ENCODE measurements at regions not wholly inside any gene's neighbourhood (a gene's known extent, or its start where the extent isn't known, plus 50 kb on each side); places are given as distances from the start of the nearest gene placed in this dataset.

DNA sequence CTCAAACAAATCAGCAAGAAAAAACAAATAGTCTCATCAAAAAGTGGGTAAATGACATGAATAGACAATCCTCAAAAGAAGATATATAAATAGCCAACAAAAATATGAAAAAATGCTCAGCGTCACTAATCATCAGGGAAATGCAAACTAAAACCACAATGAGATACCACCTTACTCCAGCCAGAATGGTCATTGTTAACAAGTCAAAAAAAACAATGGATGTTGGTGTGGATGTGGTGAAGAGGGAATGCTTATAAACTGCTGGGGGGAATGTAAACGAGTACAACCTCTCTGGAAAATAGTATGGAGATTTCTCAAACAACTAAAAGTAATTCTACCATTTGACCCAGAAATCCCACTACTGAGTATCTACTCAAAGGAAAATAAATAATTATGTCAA, 239.2 kb upstream of the RFC3 start:
- Histone ChIP-seq H3K27me3 (ENCODE audit: control insufficient read depth, insufficient read depth, low read length) (no peaks in the 10 kb centered on the region), H3K4me1 (ENCODE audit: control insufficient read depth, insufficient read depth, low read length) (no peaks in the 10 kb centered on the region), H3K36me3 (ENCODE audit: control insufficient read depth, insufficient read depth, low read length) (no peaks in the 10 kb centered on the region), H3K27ac (ENCODE audit: low read length) (no peak overlapping the region), H3K4me3 (ENCODE audit: low read length) (no peak overlapping the region), H3K9me3 (ENCODE audit: control insufficient read depth, insufficient read depth, low read length) (no peaks in the 10 kb centered on the region)
- DNase-seq (ENCODE audit: low read depth, low spot score) = no peak
- no CpG with 5 or more reads among the region's 2 CpGs for WGBS (ENCODE audit: insufficient coverage, insufficient read length)

DNA sequence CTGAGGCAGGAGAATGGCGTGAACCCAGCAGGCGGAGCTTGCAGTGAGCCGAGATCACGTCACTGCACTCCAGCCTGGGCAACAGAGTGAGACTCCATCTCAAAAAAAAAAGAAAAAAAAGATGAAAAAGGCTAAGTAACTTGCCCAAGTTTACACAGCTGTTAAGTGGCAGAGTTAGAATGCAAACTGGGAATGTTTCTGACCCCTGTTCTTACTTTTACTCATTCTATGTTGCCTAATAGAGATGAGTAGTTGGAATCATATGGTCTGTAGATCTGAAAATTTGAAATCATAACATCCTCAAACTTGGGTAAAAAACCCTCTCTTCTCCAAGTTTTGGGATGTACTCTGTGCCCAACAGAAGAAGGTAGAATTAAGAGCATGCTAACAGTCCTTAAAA, 235.8 kb upstream of the RFC3 start:
- Histone ChIP-seq H3K36me3 (ENCODE audit: control insufficient read depth, insufficient read depth, low read length) (no peaks in the 10 kb centered on the region), H3K27ac (ENCODE audit: low read length) (no peak overlapping the region), H3K4me1 (ENCODE audit: control insufficient read depth, insufficient read depth, low read length) (no peaks in the 10 kb centered on the region), H3K27me3 (ENCODE audit: control insufficient read depth, insufficient read depth, low read length) (no peaks in the 10 kb centered on the region), H3K4me3 (ENCODE audit: low read length) (no peak overlapping the region), H3K9me3 (ENCODE audit: control insufficient read depth, insufficient read depth, low read length) (no peaks in the 10 kb centered on the region)
- no CpG with 5 or more reads among the region's 4 CpGs for WGBS (ENCODE audit: insufficient coverage, insufficient read length)
- no peak for DNase-seq (ENCODE audit: low read depth, low spot score)

DNA sequence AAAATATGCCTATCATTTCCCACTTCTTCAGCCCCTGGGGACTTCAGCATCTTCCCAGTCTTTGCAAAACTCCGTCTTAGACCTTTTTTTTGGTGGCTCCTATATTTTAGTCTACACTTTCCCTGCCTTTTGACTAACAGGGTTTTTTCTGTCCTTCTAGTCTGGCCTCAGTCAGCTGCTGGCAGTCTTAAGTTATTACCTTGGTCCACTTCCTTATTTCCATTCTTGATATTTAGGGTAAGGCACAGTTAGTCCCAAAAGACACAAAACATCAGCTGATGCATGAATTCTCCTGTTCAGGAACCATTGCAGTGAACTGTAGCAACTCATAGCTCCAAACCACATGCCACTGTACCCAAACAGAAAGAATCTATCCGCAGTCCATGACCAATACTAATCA, 234.6 kb upstream of the RFC3 start:
- WGBS (ENCODE audit: insufficient coverage, insufficient read length) = no CpG with 5 or more reads among the region's 2 CpGs
- H3K4me3 ChIP-seq (ENCODE audit: low read length) = no peak overlapping the region

DNA sequence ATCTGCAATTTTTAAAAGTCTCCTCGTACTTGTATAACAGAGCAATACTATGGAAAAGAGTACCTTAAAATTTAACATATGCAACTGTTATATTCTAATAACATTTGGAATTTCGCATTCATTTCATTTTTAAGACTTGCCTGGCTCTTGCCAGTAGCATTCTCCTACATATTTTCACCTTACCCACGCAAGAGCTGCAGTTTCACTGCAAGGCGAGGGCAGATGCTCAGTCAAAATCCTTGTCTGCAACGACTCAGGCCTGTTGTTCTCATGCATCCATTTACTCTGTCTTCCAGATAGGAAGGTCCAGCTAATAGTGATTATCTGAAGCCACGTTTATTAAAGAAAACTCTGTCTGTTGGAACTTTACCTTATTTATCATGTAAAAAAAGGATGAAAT, 227.0 kb upstream of the RFC3 start:
- no peak for DNase-seq (ENCODE audit: low read depth, low spot score)
- WGBS (ENCODE audit: insufficient coverage, insufficient read length) = no CpG with 5 or more reads among the region's 6 CpGs
- H3K36me3 ChIP-seq (ENCODE audit: control insufficient read depth, insufficient read depth, low read length) = no peaks in the 10 kb centered on the region
- no peaks in the 10 kb centered on the region for H3K27me3 ChIP-seq (ENCODE audit: control insufficient read depth, insufficient read depth, low read length)
- no peaks in the 10 kb centered on the region for H3K9me3 ChIP-seq (ENCODE audit: control insufficient read depth, insufficient read depth, low read length)
- no peak overlapping the region for H3K4me3 ChIP-seq (ENCODE audit: low read length)
- no peak overlapping the region for H3K27ac ChIP-seq (ENCODE audit: low read length)
- H3K4me1 ChIP-seq (ENCODE audit: control insufficient read depth, insufficient read depth, low read length) = no peaks in the 10 kb centered on the region

More for the DNA sequence above, 234.6 kb upstream of the RFC3 start:
- no peaks in the 10 kb centered on the region for H3K36me3 ChIP-seq (ENCODE audit: control insufficient read depth, insufficient read depth, low read length)
- H3K4me1 ChIP-seq (ENCODE audit: control insufficient read depth, insufficient read depth, low read length) = no peaks in the 10 kb centered on the region
- no peaks in the 10 kb centered on the region for H3K9me3 ChIP-seq (ENCODE audit: control insufficient read depth, insufficient read depth, low read length)
- DNase-seq (ENCODE audit: low read depth, low spot score) = no peak
- no peak overlapping the region for H3K27ac ChIP-seq (ENCODE audit: low read length)
- no peaks in the 10 kb centered on the region for H3K27me3 ChIP-seq (ENCODE audit: control insufficient read depth, insufficient read depth, low read length)

DNA sequence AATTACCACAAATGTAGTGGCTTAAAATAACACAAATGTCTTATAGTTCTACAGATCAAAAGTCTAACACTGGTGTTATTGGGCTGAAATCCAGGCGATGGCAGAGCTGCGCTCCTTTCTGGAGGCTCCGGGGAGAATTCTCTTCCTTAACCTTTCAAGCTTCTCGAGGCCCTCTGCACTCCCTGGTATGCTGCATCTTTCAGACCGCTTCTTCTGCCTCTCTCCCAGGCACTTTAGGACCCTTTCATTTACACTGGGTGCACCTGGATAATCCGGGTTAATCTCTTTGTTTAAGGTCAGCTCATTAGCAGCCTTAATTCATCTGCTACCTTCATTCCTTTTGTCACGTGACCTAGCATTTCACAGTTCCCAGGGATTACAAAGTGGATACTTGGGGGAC, 211.3 kb upstream of the RFC3 start:
- no peak for DNase-seq (ENCODE audit: low read depth, low spot score)
- no CpG with 5 or more reads among the region's 7 CpGs for WGBS (ENCODE audit: insufficient coverage, insufficient read length)

DNA sequence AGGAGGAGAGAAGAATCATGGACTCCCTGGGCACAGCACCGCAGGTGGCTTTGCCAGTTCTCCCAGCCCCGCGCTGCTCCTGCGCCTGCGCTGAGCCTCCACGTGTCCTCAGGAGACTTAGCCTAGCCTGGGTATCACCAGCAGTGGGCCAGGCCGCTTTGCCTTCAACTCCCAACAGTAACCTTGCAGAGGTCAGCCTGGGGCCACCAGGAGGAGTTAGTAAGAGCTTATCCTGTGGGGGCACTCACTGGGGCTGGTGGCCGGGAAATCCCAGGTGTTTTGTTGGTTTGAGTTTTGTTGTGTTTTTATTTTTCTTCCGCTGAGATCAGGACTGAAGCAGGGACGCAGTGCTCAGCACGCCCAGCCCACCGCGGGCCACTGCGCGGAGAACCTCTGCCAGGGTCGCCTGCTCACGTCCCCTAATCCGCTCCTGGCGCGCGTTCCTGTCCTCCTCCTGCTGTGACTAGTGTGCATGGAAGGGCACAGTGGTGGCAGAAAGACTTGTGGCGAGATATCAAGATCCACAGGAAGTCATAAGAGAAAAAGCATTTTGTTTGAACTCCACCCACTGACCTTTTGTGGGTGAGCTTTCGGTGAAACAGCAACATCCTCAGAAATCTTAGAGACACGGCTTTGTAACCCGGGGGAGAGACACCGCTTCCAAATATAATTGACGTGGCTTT, 207.4 kb upstream of the RFC3 start:
- Histone ChIP-seq H3K27me3 (ENCODE audit: control insufficient read depth, insufficient read depth, low read length) (no peaks in the 10 kb centered on the region), H3K36me3 (ENCODE audit: control insufficient read depth, insufficient read depth, low read length) (no peaks in the 10 kb centered on the region), H3K9me3 (ENCODE audit: control insufficient read depth, insufficient read depth, low read length) (no peaks in the 10 kb centered on the region), H3K4me3 (ENCODE audit: low read length) (no peak overlapping the region), H3K27ac (ENCODE audit: low read length) (no peak overlapping the region), H3K4me1 (ENCODE audit: control insufficient read depth, insufficient read depth, low read length) (no peaks in the 10 kb centered on the region)
- no CpG with 5 or more reads among the region's 27 CpGs for WGBS (ENCODE audit: insufficient coverage, insufficient read length)
- DNase-seq (ENCODE audit: low read depth, low spot score) = peak; percentile 27

More for the DNA sequence above, 211.3 kb upstream of the RFC3 start:
- Histone ChIP-seq H3K27ac (ENCODE audit: low read length) (no peak overlapping the region), H3K27me3 (ENCODE audit: control insufficient read depth, insufficient read depth, low read length) (no peaks in the 10 kb centered on the region), H3K4me3 (ENCODE audit: low read length) (no peak overlapping the region), H3K4me1 (ENCODE audit: control insufficient read depth, insufficient read depth, low read length) (no peaks in the 10 kb centered on the region), H3K9me3 (ENCODE audit: control insufficient read depth, insufficient read depth, low read length) (no peaks in the 10 kb centered on the region), H3K36me3 (ENCODE audit: control insufficient read depth, insufficient read depth, low read length) (no peaks in the 10 kb centered on the region)

DNA sequence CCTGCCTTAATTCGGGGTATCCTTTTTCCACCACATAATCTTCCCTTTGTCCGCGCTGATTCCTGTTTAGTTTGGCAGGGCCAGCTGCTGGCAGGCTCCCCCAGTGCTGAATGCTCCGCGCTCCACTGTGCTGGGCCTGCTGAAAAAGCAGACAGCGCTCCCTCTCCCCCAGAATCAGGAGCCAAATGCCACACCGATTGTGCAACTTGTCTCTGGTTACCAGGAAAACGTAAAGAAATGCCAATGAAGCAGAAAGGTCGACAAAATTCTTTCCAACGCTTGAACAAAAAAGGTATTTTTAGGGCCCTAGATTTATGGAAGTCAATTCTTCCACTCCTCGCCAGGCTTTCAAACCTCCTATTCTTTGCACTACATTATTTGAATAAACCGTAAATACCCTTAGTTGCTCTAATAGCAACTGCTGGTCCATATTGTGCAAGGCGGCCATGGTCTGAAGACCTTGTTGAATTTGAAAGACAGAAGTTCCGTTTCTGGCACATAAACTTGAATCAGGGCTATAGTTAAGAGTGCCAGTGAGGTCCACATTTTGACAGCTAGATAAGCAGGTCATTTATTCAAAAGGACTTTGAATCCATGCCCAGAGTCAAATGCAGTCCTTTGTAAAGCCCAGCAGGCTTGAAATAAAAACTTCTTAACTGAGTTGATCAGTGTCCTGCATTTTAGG, 206.7 kb upstream of the RFC3 start:
- H3K27ac ChIP-seq (ENCODE audit: low read length) = no peak overlapping the region
- H3K4me3 ChIP-seq (ENCODE audit: low read length) = no peak overlapping the region
- H3K9me3 ChIP-seq (ENCODE audit: control insufficient read depth, insufficient read depth, low read length) = no peaks in the 10 kb centered on the region
- H3K36me3 ChIP-seq (ENCODE audit: control insufficient read depth, insufficient read depth, low read length) = no peaks in the 10 kb centered on the region
- H3K4me1 ChIP-seq (ENCODE audit: control insufficient read depth, insufficient read depth, low read length) = no peaks in the 10 kb centered on the region
- no peaks in the 10 kb centered on the region for H3K27me3 ChIP-seq (ENCODE audit: control insufficient read depth, insufficient read depth, low read length)
- DNase-seq (ENCODE audit: low read depth, low spot score) = no peak
- whole genome bisulfite sequencing (ENCODE audit: insufficient coverage, insufficient read length) = no CpG with 5 or more reads among the region's 14 CpGs

DNA sequence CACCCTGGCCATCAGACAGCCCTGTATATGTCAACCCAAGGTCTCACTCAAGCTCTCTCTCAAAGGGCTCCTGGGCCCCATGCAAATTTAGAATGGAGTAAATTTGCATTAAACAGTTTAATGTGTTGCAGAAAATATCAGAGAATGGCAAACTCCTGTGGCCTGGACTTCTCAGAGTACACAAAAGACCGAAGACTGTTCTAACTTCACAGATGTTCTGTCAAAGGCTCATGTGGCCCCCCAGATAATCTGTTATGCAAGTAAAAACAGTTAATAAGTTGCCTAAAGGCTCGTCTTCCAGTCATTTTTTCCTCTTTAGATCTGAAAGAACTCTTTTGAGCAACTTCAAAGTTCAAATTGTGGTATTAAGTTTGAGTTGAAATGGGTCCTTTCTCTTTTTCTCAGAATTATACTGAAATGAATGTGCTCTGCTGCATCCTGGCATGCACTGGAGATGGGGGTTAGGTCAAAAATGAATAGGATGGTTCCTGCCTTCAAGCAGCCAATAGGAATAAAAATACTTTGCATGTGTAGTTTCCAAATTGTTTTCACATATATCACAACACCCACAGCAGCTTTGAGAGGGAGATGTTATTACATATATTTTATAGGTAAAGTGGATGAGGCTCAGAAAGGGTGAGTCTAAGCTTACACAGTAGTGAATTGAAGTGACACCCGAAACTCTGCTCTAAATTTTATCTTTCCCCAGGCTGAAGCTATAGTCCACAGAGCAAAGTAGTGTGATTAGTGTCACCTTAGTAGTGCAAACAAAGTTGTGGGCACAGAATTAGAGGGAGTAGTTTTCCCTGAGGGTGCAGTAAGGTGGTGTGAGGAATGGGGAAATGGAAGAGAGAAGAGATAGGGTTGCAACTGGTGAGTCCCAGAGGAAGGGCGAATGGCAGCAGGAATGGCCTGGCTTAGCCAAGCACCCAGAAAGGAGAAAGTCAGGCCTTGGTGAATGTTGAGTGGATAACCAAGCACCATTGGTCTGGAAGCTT, 205.0 kb upstream of the RFC3 start:
- Histone ChIP-seq H3K4me3 (ENCODE audit: low read length) (no peak overlapping the region), H3K27me3 (ENCODE audit: control insufficient read depth, insufficient read depth, low read length) (no peaks in the 10 kb centered on the region), H3K9me3 (ENCODE audit: control insufficient read depth, insufficient read depth, low read length) (no peaks in the 10 kb centered on the region), H3K36me3 (ENCODE audit: control insufficient read depth, insufficient read depth, low read length) (no peaks in the 10 kb centered on the region), H3K27ac (ENCODE audit: low read length) (no peak overlapping the region), H3K4me1 (ENCODE audit: control insufficient read depth, insufficient read depth, low read length) (no peaks in the 10 kb centered on the region)
- no peak for DNase-seq (ENCODE audit: low read depth, low spot score)
- WGBS (ENCODE audit: insufficient coverage, insufficient read length) = no CpG with 5 or more reads among the region's 4 CpGs

DNA sequence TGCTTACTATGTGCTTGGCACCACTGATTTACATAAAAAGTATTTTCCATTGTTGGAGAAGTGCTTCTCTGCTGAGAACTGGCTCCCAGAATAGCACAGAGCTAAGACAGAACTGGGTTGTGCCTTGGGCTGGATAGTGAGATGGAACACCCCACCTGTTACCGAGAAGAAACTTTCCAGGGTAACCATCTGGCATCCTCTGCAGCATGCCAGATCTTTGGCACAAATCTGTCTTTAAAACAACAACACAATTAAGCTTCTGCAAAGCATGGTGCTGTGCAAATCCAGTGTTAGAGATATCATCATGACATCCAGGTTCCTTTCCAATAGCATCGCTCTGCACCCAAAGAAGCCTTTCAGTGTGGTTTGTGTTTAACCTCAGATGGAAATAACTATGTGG, 202.5 kb upstream of the RFC3 start:
- Histone ChIP-seq H3K4me1 (ENCODE audit: control insufficient read depth, insufficient read depth, low read length) (no peaks in the 10 kb centered on the region), H3K27ac (ENCODE audit: low read length) (no peak overlapping the region), H3K4me3 (ENCODE audit: low read length) (no peak overlapping the region), H3K27me3 (ENCODE audit: control insufficient read depth, insufficient read depth, low read length) (no peaks in the 10 kb centered on the region), H3K9me3 (ENCODE audit: control insufficient read depth, insufficient read depth, low read length) (no peaks in the 10 kb centered on the region), H3K36me3 (ENCODE audit: control insufficient read depth, insufficient read depth, low read length) (no peaks in the 10 kb centered on the region)
- no peak for DNase-seq (ENCODE audit: low read depth, low spot score)
- no CpG with 5 or more reads among the region's 2 CpGs for WGBS (ENCODE audit: insufficient coverage, insufficient read length)

DNA sequence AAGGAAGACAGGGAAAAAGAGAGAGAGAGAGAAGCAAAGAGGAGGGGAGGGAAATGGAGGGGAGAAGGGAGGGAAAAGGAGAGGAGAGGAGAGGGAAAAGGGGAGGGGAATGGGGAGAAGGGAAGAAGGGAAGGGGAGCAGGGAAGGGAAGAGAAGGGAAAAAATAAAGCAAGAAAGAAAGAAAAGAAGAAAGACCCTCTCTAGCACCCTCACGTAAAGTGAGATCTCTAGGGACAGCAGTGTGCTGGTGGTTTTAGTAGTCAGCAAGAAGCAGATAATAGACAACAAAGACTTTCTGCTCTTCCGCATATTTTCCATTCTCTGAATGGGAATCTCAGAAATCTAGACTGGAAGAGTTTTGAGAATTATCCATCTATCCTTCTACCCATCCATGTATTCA, 201.8 kb upstream of the RFC3 start:
- H3K27me3 ChIP-seq (ENCODE audit: control insufficient read depth, insufficient read depth, low read length) = no peaks in the 10 kb centered on the region
- WGBS (ENCODE audit: insufficient coverage, insufficient read length) = no CpG with 5 or more reads among the region's 2 CpGs
- no peak for DNase-seq (ENCODE audit: low read depth, low spot score)
- H3K4me3 ChIP-seq (ENCODE audit: low read length) = no peak overlapping the region
- no peak overlapping the region for H3K27ac ChIP-seq (ENCODE audit: low read length)
- no peaks in the 10 kb centered on the region for H3K36me3 ChIP-seq (ENCODE audit: control insufficient read depth, insufficient read depth, low read length)
- H3K4me1 ChIP-seq (ENCODE audit: control insufficient read depth, insufficient read depth, low read length) = no peaks in the 10 kb centered on the region
- H3K9me3 ChIP-seq (ENCODE audit: control insufficient read depth, insufficient read depth, low read length) = no peaks in the 10 kb centered on the region
